Breast epithelium (tissue), 3 donors: ENCODE measurements at regions not wholly inside any gene's neighbourhood (a gene's known extent, or its start where the extent isn't known, plus 50 kb on each side); places are given as distances from the start of the nearest gene placed in this dataset.

Experiments used
- CTCF ChIP-seq, 3 donors: fragments of 450-650 bp; IDR thresholded peaks; one replicate each; pipeline ENCODE4 v1.5.1; 2016 to 2017; ENCODE audit warnings: antibody characterized with exemption in 3 of 3, mild to moderate bottlenecking in 3 of 3, moderate library complexity in 3 of 3
- POLR2A ChIP-seq: fragments of 450-650 bp; IDR thresholded peaks from one replicate; pipeline ENCODE4 v1.6.1; 2016; ENCODE audit warnings: antibody characterized with exemption, mild to moderate bottlenecking, moderate library complexity
- POLR2AphosphoS5 ChIP-seq, 3 donors: sonication (generic); formaldehyde crosslinking; IDR thresholded peaks; one replicate each; pipeline ENCODE4 v1.6.1; 2017; ENCODE audit warnings: antibody characterized with exemption in 3 of 3

- TF ChIP-seq CTCF (IDR thresholded peaks at IDR 0.05), result no peak
- no peak for TF ChIP-seq POLR2A
- no peak for TF ChIP-seq POLR2AphosphoS5 (IDR thresholded peaks at IDR 0.05)
Observed at GRCh38 chr17:72527789-72528188, 407.0 kb downstream of the SOX9 start.
